Adipocyte (in vitro differentiated cells): ENCODE measurements at regions not wholly inside any gene's neighbourhood (a gene's known extent, or its start where the extent isn't known, plus 50 kb on each side); places are given as distances from the start of the nearest gene placed in this dataset.
"Not testable (repeated sequence)": the region's sequence is repeated elsewhere in the genome, so short reads cannot be mapped to it uniquely, and the experiment has no call there.

ENCODE experiments used
- DNase-seq: peaks from one replicate; pipeline ENCODE4 v3.0.0-alpha.2; 2015; ENCODE audit warnings: low read depth
- H3K27me3 ChIP-seq: replicated peaks from 2 replicates; pipeline ENCODE4 v1.7.0; 2013; ENCODE audit warnings: mild to moderate bottlenecking, low read length, moderate library complexity; ENCODE audit not compliant: control insufficient read depth, insufficient read depth
- H3K36me3 ChIP-seq: 2 replicates; pipeline ENCODE4 v1.7.0; 2013; ENCODE audit warnings: low read length, mild to moderate bottlenecking, moderate library complexity; ENCODE audit not compliant: control insufficient read depth, insufficient read depth, severe bottlenecking
- H3K4me1 ChIP-seq: 2 replicates; pipeline ENCODE4 v1.7.0; 2013; ENCODE audit warnings: mild to moderate bottlenecking, low read length, moderate library complexity; ENCODE audit not compliant: control insufficient read depth, insufficient read depth
- H3K4me3 ChIP-seq: 2 replicates; pipeline ENCODE4 v1.7.0; 2013; ENCODE audit warnings: mild to moderate bottlenecking, low read length, moderate library complexity
- H3K9ac ChIP-seq: 2 replicates; pipeline ENCODE4 v1.7.0; 2013; ENCODE audit warnings: mild to moderate bottlenecking, low read length, moderate library complexity
- H3K9me3 ChIP-seq: 2 replicates; pipeline ENCODE4 v1.7.0; 2013; ENCODE audit warnings: mild to moderate bottlenecking, low read length, moderate library complexity; ENCODE audit not compliant: control insufficient read depth

DNA sequence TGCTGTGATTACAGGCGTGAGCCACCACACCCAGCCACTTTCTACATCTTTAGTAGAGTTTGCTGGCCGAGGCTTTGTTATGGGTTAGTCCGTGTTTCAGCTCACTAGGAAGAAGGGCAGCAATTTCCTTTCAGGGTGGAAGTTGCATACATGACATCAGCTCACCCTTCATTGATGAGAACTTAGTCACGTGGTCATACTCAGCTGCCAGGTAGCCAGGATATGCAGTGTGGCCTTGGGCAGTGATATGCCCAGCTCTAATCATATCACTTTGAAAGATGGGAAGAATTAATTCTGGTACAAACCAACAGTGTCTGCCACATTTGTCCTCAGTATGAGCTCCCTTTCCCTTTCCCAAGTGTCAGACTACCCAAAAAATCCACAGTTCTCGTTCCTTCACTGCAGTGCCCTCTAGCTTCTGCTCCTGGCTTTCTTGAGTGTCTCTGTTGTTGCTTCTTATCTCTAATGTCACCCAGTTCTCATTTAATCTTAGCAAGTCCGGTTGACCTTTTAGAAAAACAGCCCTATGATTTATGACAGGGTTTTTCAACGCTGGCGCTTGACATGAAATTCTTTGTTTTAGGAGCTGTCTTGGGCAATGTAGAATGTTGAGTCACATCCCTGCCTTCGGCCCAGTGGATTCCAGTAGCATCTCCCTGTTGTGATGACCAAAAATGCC, 108.7 kb upstream of the ITGB1 start:
- Histone ChIP-seq H3K36me3 (no peaks in the 10 kb centered on the region), H3K4me3 (peak overlapping the region; percentile 14), H3K9me3 (no peaks in the 10 kb centered on the region), H3K27me3 (no peaks in the 10 kb centered on the region), H3K9ac (peak overlapping the region; percentile 42), H3K4me1 (peaks cover 33% of the 10 kb centered on the region)
- DNase-seq, result no peak

- peaks cover 33% of the 10 kb centered on the region for H3K4me1 ChIP-seq
- no peaks in the 10 kb centered on the region for H3K36me3 ChIP-seq
- DNase-seq, result no peak
- H3K9me3 ChIP-seq, result no peaks in the 10 kb centered on the region
- H3K4me3 ChIP-seq, result no peak overlapping the region
- no peak overlapping the region for H3K9ac ChIP-seq
- H3K27me3 ChIP-seq, result no peaks in the 10 kb centered on the region
These were observed 107.1 kb upstream of the ITGB1 start for GRCh38 chr10:33065111-33065510.

DNA sequence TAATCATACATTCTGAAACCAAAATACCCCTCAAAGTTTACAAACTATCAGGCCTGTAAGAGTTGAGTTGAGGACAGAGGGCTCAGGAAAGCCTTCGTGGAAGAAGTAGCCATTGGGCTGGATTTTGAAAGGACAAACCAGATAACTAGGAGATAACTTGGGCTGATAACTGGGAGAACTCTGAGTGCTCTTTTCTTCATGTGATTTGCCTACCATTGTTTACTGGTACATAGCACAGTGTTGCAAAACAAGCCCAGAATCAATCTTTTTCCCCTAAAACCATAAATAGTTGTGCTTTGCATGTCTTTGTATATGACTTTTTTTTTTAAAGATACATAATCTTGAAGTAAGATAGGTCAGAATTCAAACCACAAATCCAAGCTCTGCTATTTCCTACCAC, 106.7 kb upstream of the ITGB1 start:
- Histone ChIP-seq H3K36me3 (no peaks in the 10 kb centered on the region), H3K4me1 (peaks cover 33% of the 10 kb centered on the region), H3K9me3 (no peaks in the 10 kb centered on the region), H3K27me3 (no peaks in the 10 kb centered on the region), H3K4me3 (no peak overlapping the region), H3K9ac (no peak overlapping the region)
- peak; percentile 46 for DNase-seq

DNA sequence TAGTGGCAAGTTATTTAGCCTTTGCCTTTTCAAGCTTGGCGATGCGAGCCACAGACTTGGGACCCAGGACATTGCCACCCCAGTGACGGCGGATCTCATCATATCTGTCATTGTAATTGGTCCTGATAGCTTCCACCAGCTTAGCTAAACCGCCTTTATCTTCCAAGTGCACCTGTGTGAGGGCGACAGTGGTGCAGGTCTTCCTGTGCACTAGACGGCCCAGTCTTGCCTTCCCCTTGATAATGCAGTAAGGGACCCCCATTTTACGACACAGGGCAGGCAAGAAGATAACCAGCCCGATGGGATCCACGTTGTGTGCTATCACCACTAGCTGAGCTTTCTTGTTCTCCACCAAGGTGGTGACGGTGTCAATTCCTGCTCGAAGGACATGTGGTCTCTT, 99.6 kb upstream of the ITGB1 start:
- Histone ChIP-seq H3K27me3 (no peaks in the 10 kb centered on the region), H3K9ac (no peak overlapping the region), H3K9me3 (no peaks in the 10 kb centered on the region), H3K4me3 (no peak overlapping the region), H3K36me3 (no peaks in the 10 kb centered on the region), H3K4me1 (peaks cover 23% of the 10 kb centered on the region)
- DNase-seq, result no peak

DNA sequence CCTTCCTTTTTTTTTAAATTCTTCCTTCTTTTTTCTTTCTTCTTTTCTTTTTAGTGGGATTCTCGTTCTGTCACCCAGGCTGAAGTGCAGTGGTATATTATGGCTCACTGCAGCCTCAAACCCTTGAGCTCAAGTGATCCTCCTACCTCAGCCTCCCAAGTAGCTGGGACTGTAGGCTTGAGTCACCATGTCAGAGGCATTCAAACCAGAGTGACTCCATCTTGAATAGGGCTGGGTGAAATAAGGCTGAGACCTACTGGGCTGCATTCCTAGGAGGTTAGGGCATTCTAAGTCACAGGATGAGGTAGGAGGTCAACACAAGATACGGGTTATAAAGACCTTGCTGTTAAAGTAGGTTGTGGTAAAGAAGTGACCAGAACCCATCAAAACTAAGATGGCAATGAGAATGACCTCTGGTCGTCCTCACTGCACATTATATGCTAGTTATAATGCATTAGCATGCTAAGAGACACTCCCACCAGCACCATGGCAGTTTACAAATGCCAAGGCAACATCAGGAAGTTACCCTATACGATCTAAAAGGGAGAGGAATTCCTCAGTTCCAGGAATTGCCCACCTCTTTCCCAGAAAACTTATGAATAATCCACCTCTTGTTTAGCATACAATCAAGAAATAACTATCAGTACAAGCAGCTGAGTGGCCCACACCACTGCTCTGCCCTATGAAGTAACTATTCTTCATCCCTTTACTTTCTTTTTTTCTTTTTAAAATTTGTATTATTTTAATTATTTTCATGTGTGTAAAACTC, 99.0 kb upstream of the ITGB1 start:
- no peaks in the 10 kb centered on the region for H3K9me3 ChIP-seq
- no peak overlapping the region for H3K9ac ChIP-seq
- no peak for DNase-seq

DNA sequence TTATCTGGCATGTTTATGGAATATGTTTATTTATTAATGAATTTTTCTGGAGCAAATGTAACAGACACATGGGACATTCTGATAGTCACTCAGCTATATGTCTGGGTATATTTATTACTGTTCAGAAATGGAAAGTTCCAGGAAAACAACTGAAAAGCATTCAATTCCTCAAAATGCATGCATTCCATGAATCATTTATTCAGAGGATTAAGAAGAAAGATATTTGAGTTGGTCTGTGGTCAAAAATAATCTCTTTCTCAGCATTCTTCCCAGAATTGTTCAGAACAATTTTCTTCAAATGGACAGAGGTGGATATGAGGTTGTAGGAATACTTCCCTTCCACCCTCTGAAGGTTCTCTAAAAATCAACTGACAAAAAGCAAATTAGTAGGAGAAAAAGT, 97.6 kb upstream of the ITGB1 start:
- no peaks in the 10 kb centered on the region for H3K36me3 ChIP-seq
- H3K9me3 ChIP-seq, result no peaks in the 10 kb centered on the region
- H3K9ac ChIP-seq, result no peak overlapping the region
- no peaks in the 10 kb centered on the region for H3K27me3 ChIP-seq
- H3K4me3 ChIP-seq, result no peak overlapping the region
- peak; percentile 59 for DNase-seq
- peaks cover 23% of the 10 kb centered on the region for H3K4me1 ChIP-seq

More for the DNA sequence above, 99.0 kb upstream of the ITGB1 start:
- Histone ChIP-seq H3K4me3 (no peak overlapping the region), H3K36me3 (no peaks in the 10 kb centered on the region), H3K27me3 (no peaks in the 10 kb centered on the region), H3K4me1 (peaks cover 23% of the 10 kb centered on the region)

DNA sequence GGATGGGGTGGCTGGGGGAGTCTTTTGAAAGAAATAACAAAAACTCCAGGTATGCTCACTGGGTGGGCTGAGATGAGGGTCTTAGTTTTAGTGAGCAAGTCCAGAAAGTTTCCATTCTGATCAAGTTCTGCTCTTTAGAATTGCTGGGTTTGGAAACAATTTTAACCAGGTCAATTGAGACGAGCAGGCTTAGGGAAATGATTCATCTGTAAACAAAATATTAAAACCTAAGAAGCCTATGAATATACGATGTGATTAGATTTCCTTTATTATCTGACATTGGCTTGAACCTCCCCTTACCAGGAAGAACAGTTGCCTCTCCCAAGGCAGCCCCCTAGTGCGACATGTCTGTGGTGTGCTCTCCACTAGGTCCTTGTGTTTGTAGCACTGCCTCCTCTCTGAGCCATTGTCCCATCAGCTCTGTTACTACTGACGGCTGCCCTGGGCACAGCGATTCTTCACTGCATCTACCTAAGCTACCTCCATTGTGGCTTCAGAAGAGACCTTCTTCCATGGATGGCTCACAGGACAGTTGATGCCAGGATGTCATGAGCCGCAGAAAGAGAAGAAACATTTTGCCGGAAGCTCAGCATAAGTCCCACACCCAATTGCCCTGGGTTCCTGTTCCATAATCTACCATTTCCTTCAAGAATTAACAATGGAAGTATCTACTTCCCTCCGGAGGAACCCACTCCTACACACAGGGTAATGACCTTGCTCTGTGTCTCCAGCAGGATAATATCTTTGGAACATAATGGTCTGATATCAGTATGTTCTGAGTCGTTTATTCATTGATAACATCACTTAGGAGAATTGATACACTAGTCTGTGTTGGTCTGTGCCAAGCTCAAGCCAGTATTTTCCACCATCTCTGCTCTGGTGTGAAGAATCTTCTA, 95.1 kb upstream of the ITGB1 start:
- Histone ChIP-seq H3K36me3 (no peaks in the 10 kb centered on the region), H3K27me3 (no peaks in the 10 kb centered on the region)
- DNase-seq, result no peak

DNA sequence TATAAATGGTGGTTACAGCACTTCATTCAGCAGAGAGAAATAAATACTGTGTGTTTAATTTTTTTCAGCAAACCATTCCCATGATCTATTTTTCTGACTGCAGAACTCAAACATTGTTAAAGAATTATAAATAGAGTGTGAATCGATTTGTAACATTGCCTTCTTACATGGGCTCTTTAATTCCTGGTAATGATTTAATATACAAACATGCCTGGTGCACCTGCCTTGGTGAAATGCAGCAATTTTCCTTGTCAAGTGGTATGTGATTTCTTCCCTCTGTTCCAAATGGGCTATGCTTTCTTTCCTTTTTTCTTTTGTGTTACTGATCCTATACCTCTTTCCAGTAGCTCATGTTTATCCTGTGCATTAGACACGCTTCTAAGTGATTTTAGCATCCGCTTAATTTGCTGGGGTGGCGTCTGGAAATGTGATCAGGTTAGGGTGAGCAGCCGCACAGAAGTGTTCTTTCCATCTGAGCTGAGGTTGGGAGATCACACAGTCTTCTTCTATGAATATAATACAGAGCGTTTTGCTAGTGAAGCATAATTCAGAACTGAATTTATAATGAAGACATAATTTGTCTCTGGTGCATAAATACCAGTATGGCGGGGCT, 94.3 kb upstream of the ITGB1 start:
- no peak overlapping the region for H3K4me3 ChIP-seq
- H3K27me3 ChIP-seq, result no peaks in the 10 kb centered on the region
- H3K9me3 ChIP-seq, result no peaks in the 10 kb centered on the region
- H3K9ac ChIP-seq, result no peak overlapping the region
- no peak for DNase-seq
- H3K36me3 ChIP-seq, result no peaks in the 10 kb centered on the region
- H3K4me1 ChIP-seq, result peaks cover 23% of the 10 kb centered on the region

More for the DNA sequence above, 95.1 kb upstream of the ITGB1 start:
- Histone ChIP-seq H3K4me1 (peaks cover 23% of the 10 kb centered on the region), H3K9me3 (no peaks in the 10 kb centered on the region), H3K9ac (no peak overlapping the region), H3K4me3 (no peak overlapping the region)

- peaks cover 14% of the 10 kb centered on the region for H3K4me1 ChIP-seq
- H3K4me3 ChIP-seq, H3K27me3 ChIP-seq, H3K36me3 ChIP-seq, H3K9me3 ChIP-seq, DNase-seq, H3K9ac ChIP-seq: not testable (repeated sequence)
These were observed 92.2 kb upstream of the ITGB1 start for GRCh38 chr10:33049963-33050920.

DNA sequence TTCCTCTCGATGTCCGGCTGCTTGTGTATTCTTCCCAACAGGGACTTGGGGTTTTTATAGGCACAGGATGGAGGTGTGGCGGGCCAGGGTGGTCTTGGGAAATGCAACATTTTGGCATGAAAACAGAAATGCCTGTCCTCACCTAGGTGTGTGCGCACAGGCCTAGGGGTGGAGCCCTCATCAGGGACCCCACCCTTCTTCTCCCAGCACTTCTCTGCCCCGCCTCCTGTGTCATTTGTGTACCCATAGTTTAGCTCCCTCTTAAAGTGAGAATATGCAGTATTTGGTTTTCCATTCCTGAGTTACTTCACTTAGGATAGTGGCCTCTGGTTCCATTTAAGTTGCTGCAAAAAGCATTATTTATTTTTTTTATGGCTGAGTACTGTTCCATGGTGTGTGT, 90.2 kb upstream of the ITGB1 start:
- Histone ChIP-seq H3K36me3 (no peaks in the 10 kb centered on the region), H3K27me3 (no peaks in the 10 kb centered on the region), H3K4me1 (no peaks in the 10 kb centered on the region), H3K9ac (no peak overlapping the region), H3K4me3 (no peak overlapping the region), H3K9me3 (no peaks in the 10 kb centered on the region)
- no peak for DNase-seq
